OCI-LY1 (cell line): ENCODE measurements at regions not wholly inside any gene's neighbourhood (a gene's known extent, or its start where the extent isn't known, plus 50 kb on each side); places are given as distances from the start of the nearest gene placed in this dataset.

Source experiments
- EZH2 ChIP-seq: fragments of 200-600 bp; sonication (generic), shearing (Covaris generic); IDR thresholded peaks from 2 replicates; pipeline ENCODE4 v1.8.0; 2017; ENCODE audit warnings: borderline replicate concordance, mixed run types, mild to moderate bottlenecking, antibody characterized with exemption, low read length, moderate library complexity, mixed read lengths
- TF ChIP-seq, protein P1 (sequence below): fragments of 200-600 bp; sonication (generic), shearing (Covaris generic); IDR thresholded peaks from 2 replicates; pipeline ENCODE4 v1.5.1; 2017; ENCODE audit warnings: mild to moderate bottlenecking, antibody characterized with exemption, low read length, moderate library complexity, mixed read lengths

DNA sequence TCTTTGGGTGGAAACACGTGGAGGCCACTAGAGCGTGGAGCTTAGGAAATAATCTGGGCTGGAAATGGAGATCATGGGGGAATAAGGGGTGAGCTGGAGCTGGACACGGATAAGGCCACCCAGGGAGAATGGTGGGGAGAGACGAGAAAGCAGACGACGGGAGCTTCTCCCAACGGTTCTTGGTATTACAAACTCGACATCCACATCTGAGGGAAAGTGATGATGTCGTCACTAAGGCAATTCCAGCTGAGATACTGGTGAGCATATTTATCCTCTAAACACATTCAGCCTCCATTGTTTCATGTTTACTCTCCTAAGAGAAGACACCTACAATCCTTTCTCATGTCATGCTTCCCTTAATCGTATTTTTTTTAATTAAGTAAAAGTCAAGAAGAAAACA is 50.2 kb upstream of the SNX9 start:
- TF ChIP-seq EZH2, result no peak
- TF ChIP-seq, protein P1, sequence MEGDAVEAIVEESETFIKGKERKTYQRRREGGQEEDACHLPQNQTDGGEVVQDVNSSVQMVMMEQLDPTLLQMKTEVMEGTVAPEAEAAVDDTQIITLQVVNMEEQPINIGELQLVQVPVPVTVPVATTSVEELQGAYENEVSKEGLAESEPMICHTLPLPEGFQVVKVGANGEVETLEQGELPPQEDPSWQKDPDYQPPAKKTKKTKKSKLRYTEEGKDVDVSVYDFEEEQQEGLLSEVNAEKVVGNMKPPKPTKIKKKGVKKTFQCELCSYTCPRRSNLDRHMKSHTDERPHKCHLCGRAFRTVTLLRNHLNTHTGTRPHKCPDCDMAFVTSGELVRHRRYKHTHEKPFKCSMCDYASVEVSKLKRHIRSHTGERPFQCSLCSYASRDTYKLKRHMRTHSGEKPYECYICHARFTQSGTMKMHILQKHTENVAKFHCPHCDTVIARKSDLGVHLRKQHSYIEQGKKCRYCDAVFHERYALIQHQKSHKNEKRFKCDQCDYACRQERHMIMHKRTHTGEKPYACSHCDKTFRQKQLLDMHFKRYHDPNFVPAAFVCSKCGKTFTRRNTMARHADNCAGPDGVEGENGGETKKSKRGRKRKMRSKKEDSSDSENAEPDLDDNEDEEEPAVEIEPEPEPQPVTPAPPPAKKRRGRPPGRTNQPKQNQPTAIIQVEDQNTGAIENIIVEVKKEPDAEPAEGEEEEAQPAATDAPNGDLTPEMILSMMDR, result no peak
